ENCODE measurements at regions not wholly inside any gene's neighbourhood (a gene's known extent, or its start where the extent isn't known, plus 50 kb on each side); places are given as distances from the start of the nearest gene placed in this dataset.
"Not testable (repeated sequence)": the region's sequence is repeated elsewhere in the genome, so short reads cannot be mapped to it uniquely, and the experiment has no call there.

- no peak for DNase-seq (ENCODE audit: low spot score, unreplicated experiment)
- Mint-ChIP-seq H3K27ac (no peak overlapping the region), H3K9me3 (ENCODE audit: low read depth) (no peaks in the 10 kb centered on the region), H3K36me3 (ENCODE audit: insufficient read depth) (peaks cover 4% of the 10 kb centered on the region), H3K27me3 (no peaks in the 10 kb centered on the region), H3K4me3 (ENCODE audit: low read depth) (no peak overlapping the region), H3K4me1 (ENCODE audit: low read depth) (peaks cover 17% of the 10 kb centered on the region)
- no peak for TF ChIP-seq CTCF (IDR thresholded peaks at IDR 0.05; ENCODE audit: unreplicated experiment)
Measured at GRCh38 chr19:7400815-7401214, 52.1 kb downstream of the ARHGEF18 start.

- H3K27ac Mint-ChIP-seq = no peak overlapping the region
- peaks cover 11% of the 10 kb centered on the region for H3K4me1 Mint-ChIP-seq (ENCODE audit: low read depth)
- H3K36me3 Mint-ChIP-seq (ENCODE audit: insufficient read depth) = peaks cover 4% of the 10 kb centered on the region
- no peaks in the 10 kb centered on the region for H3K27me3 Mint-ChIP-seq
- TF ChIP-seq CTCF (IDR thresholded peaks at IDR 0.05; ENCODE audit: unreplicated experiment) = no peak
- no peak overlapping the region for H3K4me3 Mint-ChIP-seq (ENCODE audit: low read depth)
- no peak for DNase-seq (ENCODE audit: low spot score, unreplicated experiment)
- no peaks in the 10 kb centered on the region for H3K9me3 Mint-ChIP-seq (ENCODE audit: low read depth)
Measured at GRCh38 chr19:7401694-7402093, 53.0 kb downstream of the ARHGEF18 start.

GRCh38 chr19:7405482-7405881 lies 56.7 kb downstream of the ARHGEF18 start:
- not testable (repeated sequence) for DNase-seq (ENCODE audit: low spot score, unreplicated experiment); H3K4me1 Mint-ChIP-seq (ENCODE audit: low read depth); H3K27me3 Mint-ChIP-seq; H3K4me3 Mint-ChIP-seq (ENCODE audit: low read depth); H3K36me3 Mint-ChIP-seq (ENCODE audit: insufficient read depth); H3K9me3 Mint-ChIP-seq (ENCODE audit: low read depth)
- peak overlapping the region; percentile 73 for H3K27ac Mint-ChIP-seq

GRCh38 chr19:7408251-7408650 lies 59.5 kb downstream of the ARHGEF18 start:
- no peaks in the 10 kb centered on the region for H3K9me3 Mint-ChIP-seq (ENCODE audit: low read depth)
- peak overlapping the region; percentile 81 for H3K27ac Mint-ChIP-seq
- H3K36me3 Mint-ChIP-seq (ENCODE audit: insufficient read depth) = peaks cover 8% of the 10 kb centered on the region
- no peak for TF ChIP-seq CTCF (IDR thresholded peaks at IDR 0.05; ENCODE audit: unreplicated experiment)
- peaks cover 11% of the 10 kb centered on the region for H3K4me1 Mint-ChIP-seq (ENCODE audit: low read depth)
- H3K4me3 Mint-ChIP-seq (ENCODE audit: low read depth) = no peak overlapping the region
- no peaks in the 10 kb centered on the region for H3K27me3 Mint-ChIP-seq
- no peak for DNase-seq (ENCODE audit: low spot score, unreplicated experiment)

- Mint-ChIP-seq H3K27me3 (no peaks in the 10 kb centered on the region), H3K36me3 (ENCODE audit: insufficient read depth) (peaks cover 6% of the 10 kb centered on the region), H3K27ac (no peak overlapping the region), H3K4me1 (ENCODE audit: low read depth) (peaks cover 22% of the 10 kb centered on the region), H3K9me3 (ENCODE audit: low read depth) (no peaks in the 10 kb centered on the region), H3K4me3 (ENCODE audit: low read depth) (no peak overlapping the region)
- TF ChIP-seq CTCF (IDR thresholded peaks at IDR 0.05; ENCODE audit: unreplicated experiment) = no peak
- DNase-seq (ENCODE audit: low spot score, unreplicated experiment) = no peak
Measured at GRCh38 chr19:7410946-7411345, 62.2 kb downstream of the ARHGEF18 start.

- H3K36me3 Mint-ChIP-seq (ENCODE audit: insufficient read depth) = peaks cover 6% of the 10 kb centered on the region
- H3K9me3 Mint-ChIP-seq (ENCODE audit: low read depth) = no peaks in the 10 kb centered on the region
- no peak for DNase-seq (ENCODE audit: low spot score, unreplicated experiment)
- H3K4me1 Mint-ChIP-seq (ENCODE audit: low read depth) = peaks cover 24% of the 10 kb centered on the region
- H3K4me3 Mint-ChIP-seq (ENCODE audit: low read depth) = no peak overlapping the region
- H3K27me3 Mint-ChIP-seq = no peaks in the 10 kb centered on the region
- no peak overlapping the region for H3K27ac Mint-ChIP-seq
- no peak for TF ChIP-seq CTCF (IDR thresholded peaks at IDR 0.05; ENCODE audit: unreplicated experiment)
Measured at GRCh38 chr19:7413629-7414028, 64.9 kb downstream of the ARHGEF18 start.

All from progenitor cell of endocrine pancreas (in vitro differentiated cells).